GM18907 (cell line): ENCODE measurements at regions not wholly inside any gene's neighbourhood (a gene's known extent, or its start where the extent isn't known, plus 50 kb on each side); places are given as distances from the start of the nearest gene placed in this dataset.
"Not testable (repeated sequence)": the region's sequence is repeated elsewhere in the genome, so short reads cannot be mapped to it uniquely, and the experiment has no call there.

Experiments used
- ATAC-seq: cut with Tn5 transposase; IDR thresholded peaks from one replicate; pipeline ENCODE4 v1.9.1; 2021; ENCODE audit warnings: mild to moderate bottlenecking, moderate library complexity; ENCODE audit not compliant: unreplicated experiment

DNA sequence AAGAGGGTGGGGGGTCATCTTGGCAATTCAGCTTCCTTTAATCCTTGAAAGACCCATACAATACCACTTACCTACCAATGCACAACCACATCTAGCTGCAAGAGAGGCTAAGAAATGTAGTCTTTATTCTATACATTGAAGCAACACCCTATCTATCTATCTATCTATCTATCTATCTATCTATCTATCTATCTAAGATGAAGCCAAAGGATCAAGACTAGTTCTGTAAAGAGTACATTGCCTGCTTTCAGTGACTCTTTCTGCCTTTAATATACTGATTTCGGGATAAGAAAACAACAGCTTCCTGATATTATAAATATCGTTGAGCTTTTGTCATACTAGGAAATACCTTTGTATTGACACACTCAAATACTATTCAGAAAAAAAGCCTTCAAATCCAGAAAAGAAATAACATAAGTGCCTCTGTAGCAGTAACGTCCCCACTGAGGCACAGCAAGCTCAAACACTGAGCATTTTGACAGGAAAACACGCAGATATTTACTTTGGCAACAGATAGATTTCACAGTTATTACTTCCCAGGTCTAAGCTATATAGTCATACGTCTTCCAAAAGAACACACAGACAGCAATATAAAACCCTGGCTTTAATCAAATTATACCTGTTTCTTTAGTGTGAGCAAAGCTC, 139.4 kb upstream of the SERTAD2 start:
- ATAC-seq, result no peak

DNA sequence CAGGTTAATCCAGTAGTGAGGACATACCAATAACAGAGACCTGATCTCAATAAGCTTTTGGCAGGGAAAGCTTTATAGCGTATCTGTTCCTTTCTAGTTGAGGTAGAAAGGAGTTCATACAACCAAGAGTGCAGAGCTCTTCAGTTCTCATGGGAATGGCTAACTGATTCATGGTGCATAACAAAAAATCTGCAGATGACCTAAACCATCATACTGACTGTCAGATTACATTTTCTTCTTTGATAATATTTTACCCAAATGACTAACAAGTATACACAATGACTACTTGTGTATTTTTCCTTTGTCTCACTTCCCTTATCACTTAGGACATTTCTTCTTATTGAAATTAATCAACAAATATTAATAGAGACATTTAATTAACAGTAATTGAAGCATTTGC, 140.0 kb upstream of the SERTAD2 start:
- no peak for ATAC-seq

DNA sequence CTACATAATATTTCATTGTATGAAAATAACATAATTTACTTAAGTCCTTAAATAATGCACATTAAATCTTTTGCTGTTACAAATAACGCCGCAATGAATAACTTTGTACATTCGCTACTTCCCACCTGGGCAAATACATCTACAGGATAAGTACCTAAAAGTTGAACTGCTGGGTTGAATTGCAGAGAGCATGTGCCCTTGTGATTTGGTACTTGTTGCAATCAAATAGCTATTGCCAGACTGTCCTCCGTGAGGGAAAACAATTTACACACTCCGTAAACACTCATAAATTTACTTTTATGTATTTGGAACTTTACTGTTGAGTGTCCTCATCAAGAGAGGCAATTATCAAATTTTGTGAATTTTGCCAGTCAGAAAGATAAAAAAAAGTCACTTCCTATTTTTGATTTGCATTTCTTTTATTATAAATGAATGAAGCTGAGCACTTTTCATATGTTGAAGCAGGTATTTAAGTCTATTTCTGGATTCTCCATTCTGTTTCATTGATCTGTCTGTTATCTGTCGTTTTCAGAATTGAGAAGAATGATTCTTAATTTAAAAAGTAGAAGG, 140.8 kb upstream of the SERTAD2 start:
- ATAC-seq, result no peak

DNA sequence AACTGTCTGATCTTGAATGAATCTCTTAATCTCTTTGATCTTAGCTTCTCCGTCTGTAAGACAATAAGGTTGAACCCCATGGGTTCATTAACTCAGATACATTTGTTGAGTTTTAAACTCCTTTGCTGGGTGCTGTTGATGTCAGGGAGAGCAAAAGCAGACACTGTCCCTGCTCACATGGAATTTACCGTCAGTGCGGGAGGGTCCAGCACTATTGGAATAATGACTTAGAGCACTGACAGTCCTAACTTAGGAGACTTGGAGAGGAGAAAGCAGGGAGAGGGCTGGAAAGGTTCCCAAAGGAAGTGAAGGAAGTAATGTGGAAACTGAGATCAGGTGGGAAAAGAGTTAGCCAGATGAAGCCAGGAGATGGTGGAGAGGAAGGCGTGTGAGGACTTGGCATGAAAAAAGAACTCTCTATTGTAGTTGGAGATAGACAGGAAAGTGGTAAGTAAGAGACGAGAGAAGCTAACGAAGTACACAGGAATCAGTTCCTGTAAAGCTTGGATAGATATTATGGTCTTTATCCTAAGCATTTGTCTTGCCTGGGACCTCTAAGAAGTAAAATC, 141.4 kb upstream of the SERTAD2 start:
- ATAC-seq, result no peak

DNA sequence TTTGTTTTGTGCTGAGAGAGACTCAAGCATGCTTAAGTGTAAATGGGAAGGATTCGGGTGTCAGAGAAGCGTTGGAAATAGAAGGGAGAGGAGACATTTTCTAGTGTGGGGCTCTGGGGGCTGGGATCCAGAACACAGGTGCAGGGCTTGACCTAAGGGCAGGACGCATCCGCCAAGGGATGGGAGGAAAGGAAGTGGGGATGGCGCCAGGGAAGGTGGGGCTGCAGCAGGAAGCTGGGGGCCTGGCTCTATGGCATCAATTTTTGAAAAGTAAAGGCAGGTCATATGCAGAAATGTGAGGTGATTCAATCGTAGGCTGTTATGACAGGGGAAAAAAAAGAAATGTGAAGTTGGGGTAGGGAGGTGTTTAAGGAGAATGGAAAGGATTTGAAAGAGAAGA, 143.2 kb upstream of the SERTAD2 start:
- ATAC-seq, result no peak

DNA sequence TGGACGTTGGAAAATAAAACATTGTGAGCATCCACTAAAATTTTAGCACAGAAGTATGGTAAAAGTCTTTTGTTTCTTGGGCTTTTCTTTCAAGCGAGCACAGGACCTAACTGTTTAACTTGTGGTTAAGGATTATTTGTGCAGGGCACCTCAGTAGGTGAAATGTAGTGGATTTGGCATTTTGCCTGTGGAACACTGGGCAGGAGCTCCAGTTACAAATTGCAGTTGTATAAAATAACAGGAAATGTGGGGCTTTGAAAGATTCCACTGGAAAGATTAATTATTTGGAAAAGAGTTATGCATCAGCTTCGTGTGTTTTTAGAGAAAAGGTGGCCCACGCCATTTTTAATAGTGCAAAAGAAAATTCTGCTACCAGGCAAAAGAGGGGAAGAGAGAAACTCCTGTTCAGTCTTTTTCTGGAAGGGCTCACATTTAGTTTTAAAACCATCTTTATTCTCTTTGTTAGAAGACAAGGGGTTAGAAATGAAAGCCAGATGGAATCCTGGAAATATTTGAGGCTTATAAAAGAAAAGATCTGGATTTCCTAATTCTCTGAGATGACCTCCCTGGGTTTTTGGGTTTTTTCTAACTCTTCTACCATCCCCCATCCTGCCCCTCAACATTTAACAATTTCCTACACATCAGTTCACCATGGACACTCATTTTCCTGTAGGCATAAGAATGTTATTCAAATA, 144.3 kb upstream of the SERTAD2 start:
- no peak for ATAC-seq

DNA sequence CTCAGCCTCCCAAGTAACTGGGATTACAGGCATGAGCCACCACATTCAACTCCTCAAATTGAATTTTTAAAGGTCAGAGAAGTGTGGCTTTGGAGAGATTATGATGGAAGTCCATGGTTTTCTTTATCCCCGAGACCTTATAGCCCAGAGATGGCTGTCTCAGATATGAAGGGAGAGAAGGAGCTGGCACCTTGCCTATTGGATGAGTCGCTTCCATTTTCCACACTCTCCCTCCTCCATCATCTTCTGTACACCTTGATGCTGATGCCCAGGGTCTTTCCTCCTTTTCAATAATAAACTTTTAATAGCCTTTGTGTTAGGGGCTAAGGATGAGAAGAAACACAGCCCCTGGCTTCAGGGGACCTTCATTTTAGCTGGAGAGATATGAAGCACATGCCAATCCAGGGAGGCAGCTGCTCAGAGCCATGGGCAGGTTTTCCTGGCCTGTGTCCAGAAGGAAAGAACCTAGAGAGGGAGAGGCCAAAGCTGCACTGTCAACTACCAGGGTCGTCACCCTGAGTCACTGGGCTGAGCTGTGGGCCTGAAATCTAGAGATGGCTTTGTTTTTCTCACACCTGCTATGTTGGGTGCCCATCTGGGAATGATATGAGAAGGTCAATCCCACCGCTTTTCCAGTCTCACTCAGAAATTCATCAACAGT, 146.0 kb upstream of the SERTAD2 start:
- ATAC-seq, result no peak

DNA sequence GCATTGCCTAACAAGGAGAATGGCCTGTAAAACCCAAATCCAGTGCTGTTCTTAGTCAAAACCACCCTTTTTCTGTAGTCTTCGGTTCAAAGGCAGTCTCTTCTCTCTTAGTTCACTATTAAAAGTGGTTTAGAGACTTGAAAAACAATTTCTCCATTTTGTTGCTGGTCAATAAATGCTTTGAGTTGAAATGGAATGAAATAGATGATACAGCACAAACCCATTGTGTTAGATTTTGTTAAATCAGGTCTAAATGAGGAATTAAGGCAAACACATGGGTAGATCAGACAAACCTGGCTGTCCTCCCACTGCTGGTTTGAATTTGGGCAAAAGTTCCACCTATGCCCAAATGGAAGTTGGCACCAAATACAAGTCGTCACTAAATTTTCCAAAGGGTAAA, 150.1 kb upstream of the SERTAD2 start:
- ATAC-seq, result no peak

DNA sequence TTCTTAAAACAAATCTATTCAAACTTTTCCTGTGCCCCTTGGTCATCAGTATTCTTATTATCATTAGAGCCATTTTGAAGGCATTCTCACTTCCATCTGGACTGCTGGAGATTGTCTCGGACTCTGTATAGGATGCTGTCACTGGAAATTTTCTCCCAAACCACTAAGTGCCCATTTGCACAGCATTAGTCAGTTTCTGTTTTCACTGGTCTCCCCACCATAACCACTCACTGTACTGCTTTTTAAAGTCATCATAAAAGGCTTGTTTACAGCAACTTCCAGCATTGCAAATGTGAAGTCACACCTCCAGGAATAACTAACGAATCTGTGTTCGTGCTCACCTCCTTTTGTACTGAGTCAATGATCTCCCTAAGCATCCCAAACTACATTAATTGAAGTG, 150.9 kb upstream of the SERTAD2 start:
- no peak for ATAC-seq

DNA sequence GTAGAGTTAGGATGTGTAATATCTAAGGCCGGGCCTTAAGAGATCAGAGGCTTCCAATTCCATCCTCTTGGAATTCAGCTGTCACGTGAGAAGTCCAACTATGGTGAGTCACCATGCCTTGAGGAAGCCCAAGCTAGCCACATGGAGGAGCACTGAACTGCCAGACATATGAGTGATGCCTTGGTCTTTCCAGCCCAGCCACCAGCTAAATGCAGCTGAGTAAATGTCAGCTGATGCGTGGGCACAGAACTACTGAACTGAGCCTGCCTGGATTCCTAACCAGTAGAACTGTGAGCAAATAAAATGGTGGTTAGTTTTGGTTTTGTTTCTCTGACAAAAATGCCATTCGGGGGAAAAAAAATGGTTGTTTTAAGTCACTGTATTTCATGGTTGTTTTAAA, 153.7 kb upstream of the SERTAD2 start:
- ATAC-seq, result no peak

DNA sequence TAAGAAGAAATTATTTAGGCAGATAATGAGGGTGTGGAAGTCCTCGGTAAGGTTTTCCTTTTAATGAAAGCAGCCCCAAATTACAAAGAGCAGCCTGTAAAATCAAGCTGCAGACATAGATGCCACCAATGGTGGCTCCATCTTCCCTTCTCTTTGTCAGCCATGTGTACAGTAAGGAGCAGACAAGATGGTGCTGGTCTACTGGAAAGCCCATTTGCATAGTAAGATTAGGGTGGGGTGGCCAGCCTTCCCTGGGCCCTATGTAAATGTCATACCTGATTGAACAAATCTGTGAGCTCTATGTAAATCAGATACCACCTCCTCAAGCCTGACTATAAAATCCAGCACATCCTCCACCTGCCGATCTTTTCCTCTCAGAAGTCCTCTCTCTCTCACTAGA, 154.4 kb upstream of the SERTAD2 start:
- ATAC-seq, result no peak

DNA sequence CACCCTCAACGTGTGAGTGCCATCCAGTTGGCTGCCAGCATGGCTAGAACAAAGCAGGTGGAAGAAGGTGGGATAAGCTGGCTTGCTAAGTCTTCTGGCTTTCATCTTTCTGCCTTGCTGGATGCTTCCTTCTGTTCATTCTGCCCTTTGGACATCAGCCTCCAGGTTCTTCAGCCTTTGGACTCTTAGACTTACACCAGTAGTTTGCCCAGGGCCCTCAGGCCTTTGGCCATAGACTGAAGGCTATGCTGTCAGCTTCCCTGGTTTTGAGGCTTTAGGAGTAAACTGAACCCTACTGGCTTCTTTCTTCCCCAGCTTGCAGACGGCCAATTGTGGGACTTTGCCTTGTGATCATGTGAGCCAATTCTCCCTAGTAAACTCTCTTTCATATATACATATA, 155.0 kb upstream of the SERTAD2 start:
- ATAC-seq, result no peak

DNA sequence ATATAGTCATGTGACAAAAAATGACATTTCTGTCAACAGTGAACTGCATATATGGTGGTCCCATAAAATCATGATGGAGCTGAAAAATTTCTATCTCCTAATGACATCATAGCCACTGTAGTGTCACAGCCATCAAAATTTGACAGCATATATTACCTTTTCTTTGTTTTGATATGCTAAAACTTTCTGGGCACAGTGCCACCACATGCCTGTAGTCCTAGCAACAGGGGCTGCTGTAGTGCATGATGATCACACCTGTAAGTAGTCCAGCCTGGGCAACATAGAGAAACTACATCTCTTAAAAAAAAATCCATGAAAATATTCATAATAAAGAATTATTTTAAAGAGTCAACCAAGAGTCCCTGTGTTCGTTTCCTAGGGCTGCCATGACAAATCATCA, 155.5 kb upstream of the SERTAD2 start:
- no peak for ATAC-seq

DNA sequence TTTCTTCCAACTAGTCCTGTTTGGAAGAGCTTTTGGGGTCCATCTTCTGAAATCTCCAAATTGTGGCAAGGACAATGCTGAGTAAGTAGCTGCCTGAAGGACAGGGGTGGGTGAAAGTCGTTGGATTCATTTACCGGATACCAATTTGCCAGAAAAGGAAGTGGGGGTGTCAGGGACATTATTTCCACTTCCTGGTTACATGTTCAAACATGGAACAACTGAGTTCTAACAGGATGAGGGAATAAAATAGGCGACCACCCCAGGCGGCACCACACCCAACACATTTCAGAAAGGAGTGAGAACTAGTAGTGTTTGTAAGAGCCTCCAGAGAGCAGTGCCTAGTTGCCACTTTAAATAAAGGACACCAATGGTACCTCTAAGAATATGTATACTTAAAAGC, 158.6 kb upstream of the SERTAD2 start:
- ATAC-seq, result no peak

DNA sequence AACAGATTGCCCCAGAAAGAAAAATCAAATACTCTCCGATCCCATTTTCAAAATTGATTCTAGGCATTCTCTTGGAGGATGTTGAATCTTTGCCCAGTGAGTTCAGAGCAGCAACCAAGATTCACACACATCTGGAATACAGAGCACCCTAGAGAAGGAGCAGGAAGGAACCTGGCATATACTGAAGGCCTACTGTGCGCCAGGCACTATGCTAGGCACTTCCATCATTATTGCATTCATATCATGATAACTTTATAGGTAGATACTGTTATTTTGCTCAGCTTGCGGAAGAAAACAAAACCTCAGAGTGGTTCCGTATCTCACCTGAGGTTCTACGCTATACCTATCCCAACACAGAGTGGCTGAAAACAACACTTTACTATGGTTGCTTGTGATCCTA, 160.3 kb upstream of the SERTAD2 start:
- ATAC-seq, result no peak

DNA sequence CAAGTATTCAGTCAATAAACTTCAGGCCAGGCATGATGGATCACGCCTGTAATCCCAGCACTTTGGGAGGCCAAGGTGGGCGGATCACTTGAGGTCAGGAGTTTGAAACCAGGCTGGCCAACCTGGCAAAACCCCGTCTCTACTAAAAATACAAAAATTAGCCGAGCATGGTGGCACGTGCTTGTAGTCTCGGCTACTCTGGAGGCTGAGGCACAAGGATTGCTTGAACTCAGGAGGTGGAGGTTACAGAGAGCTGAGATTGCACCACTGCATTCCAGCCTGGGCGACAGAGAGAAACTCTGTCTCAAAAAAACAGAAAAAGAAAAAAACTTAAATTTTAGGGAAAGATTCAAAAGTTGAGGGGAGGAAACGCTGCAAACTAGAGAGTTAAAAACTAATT, 162.8 kb upstream of the SERTAD2 start:
- not testable (repeated sequence) for ATAC-seq

DNA sequence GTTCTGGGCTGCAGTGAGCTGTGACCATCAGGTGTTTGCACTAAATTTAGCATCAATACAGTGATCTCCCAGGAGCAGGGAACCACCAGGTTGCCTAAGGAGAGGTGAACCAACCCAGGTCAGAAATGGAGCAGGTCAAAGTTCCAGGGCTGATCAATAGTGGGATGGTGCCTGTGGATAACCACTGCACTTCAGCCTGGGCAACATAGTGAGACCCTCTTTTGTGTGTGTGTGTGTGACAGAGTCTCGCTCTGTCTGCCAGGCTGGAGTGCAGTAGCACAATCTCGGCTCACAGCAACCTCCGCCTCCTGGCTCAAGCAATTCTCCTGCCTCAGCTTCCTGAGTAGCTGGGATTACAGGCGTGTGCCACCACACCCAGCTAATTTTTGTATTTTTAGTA, 163.7 kb upstream of the SERTAD2 start:
- no peak for ATAC-seq

DNA sequence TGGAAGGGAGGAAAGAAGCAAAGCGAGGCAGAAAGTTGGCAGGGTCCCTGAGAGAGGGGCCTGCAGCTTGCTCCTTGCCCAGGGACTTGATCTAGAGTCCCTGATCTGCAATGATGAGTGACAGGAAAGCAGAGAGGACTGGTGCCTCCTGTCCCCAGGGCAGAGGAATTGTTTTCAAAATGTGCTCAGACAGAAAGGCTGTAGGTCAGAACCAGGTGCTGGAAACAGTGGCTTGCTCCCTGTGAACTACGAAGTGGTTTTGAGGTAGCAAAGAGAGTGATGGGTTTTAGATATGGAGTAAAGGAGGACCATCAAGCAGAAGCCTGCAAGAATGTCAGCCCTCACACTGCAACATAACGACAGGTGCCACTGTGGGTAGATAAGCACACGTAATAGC, 164.9 kb upstream of the SERTAD2 start:
- no peak for ATAC-seq

DNA sequence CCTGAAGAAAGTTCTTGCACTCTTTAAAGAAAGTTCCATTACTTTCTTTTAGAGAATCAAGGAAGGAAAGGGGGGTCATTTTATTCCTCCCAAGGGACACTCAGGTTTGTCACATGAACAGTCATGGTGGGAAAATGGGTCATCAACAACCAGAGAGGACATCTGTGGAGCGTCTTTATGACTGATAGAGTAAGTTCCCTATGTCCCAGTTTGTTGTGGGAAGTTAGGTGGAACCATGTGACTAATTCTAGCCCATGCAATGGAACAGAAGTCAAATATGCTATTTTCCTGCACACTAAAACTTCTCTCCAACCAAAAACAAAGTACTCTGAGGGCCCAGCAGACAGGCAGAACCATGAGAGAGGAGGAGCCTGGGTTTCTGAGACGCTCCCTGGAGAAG, 165.6 kb upstream of the SERTAD2 start:
- peak; percentile 26 for ATAC-seq

DNA sequence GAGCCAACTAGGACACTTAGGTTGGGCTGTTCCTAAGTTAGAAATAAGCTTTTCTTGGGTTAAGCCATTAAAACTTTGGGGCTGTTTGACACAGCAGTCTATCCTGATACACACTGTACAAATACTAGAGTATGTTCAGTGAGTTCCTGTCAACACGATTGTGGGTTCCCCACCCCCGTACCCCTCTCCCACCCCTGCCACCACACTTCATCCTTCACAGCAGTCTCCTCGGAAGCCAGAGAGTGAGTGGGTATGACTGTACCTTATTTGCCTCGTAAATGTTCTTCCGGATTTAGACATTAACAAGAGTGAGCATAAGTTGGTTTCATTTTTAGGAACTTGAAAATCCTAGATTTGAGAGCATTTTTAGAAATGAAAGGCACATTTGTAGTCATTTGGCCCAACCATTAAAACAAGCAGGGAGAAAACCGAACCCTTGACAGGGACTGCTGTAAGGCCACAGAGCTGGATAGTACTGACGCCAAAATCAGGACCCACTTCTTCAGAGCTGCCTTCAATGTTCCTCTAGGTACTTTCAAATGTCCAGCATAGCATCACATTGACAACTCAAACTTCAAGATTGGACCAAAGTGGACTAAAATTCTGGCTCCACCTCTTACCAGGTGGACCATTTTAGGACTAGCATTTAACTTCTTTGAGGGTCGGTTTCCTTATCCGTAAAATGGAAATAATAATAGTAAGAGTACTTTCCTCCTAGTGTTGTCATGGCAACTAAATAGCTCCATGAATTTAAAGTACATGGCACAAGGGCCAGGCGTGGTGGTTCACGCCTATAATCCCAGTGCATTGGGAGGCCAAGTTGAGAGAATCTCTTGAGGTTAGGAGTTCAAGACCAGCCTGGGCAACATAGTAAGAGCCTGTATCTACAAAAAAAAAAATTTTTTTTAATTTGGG, 166.3 kb upstream of the SERTAD2 start:
- peak; percentile 81 for ATAC-seq

DNA sequence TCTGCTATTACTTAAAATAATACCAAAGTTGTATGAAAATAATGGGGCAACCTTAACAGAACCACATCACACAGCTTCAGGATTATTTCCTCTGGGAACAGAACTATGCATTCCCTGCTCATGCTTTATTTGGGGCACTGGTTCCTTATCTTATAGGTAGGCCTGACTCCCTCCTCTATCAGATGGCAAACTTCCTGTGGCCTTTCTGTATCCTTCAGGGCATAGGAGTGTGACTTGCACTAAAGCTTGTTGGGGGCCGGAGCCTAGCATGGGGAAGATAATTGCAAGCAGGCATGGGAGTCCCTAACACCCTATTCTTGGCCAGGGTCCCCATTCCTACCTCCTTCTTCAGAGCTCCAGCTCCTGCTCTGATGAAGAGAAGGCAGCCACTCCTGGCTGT, 167.2 kb upstream of the SERTAD2 start:
- no peak for ATAC-seq
